Neural cell (in vitro differentiated cells): ENCODE measurements at regions not wholly inside any gene's neighbourhood (a gene's known extent, or its start where the extent isn't known, plus 50 kb on each side); places are given as distances from the start of the nearest gene placed in this dataset.

Source experiments
- H2AFZ ChIP-seq: fragments of 200-600, 300-800 bp; sonication (generic), shearing (Covaris generic); 2 replicates; pipeline ENCODE4 v1.6.0; 2014; ENCODE audit warnings: low read depth, mild to moderate bottlenecking, antibody characterized with exemption, low read length, moderate library complexity
- H3F3A ChIP-seq: fragments of 200-600 bp; shearing (Covaris generic); 2 replicates; pipeline ENCODE4 v1.6.1; 2016; ENCODE audit warnings: mild to moderate bottlenecking, moderate library complexity, mixed read lengths, antibody characterized with exemption, low read length; ENCODE audit not compliant: insufficient read depth, poor library complexity, severe bottlenecking
- H3K27ac ChIP-seq: fragments of 200-600, 300-800 bp; sonication (generic), shearing (Covaris generic); 2 replicates; pipeline ENCODE4 v1.5.1; 2014; ENCODE audit warnings: mild to moderate bottlenecking, low read length, moderate library complexity
- H3K27me3 ChIP-seq: fragments of 300-800, 200-600 bp; sonication (generic), shearing (Covaris generic); 2 replicates; pipeline ENCODE4 v1.6.0; 2014; ENCODE audit warnings: mild to moderate bottlenecking, low read depth, low read length, moderate library complexity; ENCODE audit not compliant: insufficient read depth
- H3K36me3 ChIP-seq: fragments of 300-800, 200-600 bp; sonication (generic), shearing (Covaris generic); 2 replicates; pipeline ENCODE4 v1.5.1; 2014; ENCODE audit warnings: mild to moderate bottlenecking, antibody characterized with exemption, low read length, moderate library complexity; ENCODE audit not compliant: insufficient read depth
- H3K4me2 ChIP-seq: fragments of 300-800, 200-600 bp; sonication (generic), shearing (Covaris generic); 2 replicates; pipeline ENCODE4 v1.6.0; 2014; ENCODE audit warnings: mild to moderate bottlenecking, low read length
- H3K4me3 ChIP-seq: fragments of 300-800, 200-600 bp; sonication (generic), shearing (Covaris generic); 2 replicates; pipeline ENCODE4 v1.5.1; 2014; ENCODE audit warnings: mild to moderate bottlenecking, low read length, moderate library complexity
- H3K79me2 ChIP-seq: fragments of 200-600 bp; shearing (Covaris generic); replicated peaks from 2 replicates; pipeline ENCODE4 v1.6.0; 2014; ENCODE audit warnings: mild to moderate bottlenecking, low read length, moderate library complexity; ENCODE audit not compliant: insufficient read depth
- H3K9ac ChIP-seq: fragments of 300-800, 200-600 bp; sonication (generic), shearing (Covaris generic); 2 replicates; pipeline ENCODE4 v1.6.1; 2016; ENCODE audit warnings: mild to moderate bottlenecking, low read length, mixed read lengths
- H3K9me2 ChIP-seq: fragments of 200-600 bp; shearing (Covaris generic); 2 replicates; pipeline ENCODE4 v1.6.1; 2016; ENCODE audit warnings: mild to moderate bottlenecking, low read length, mixed read lengths; ENCODE audit not compliant: insufficient read depth
- H3K9me3 ChIP-seq: fragments of 200-600, 300-800 bp; sonication (generic), shearing (Covaris generic); 2 replicates; pipeline ENCODE4 v1.6.1; 2016; ENCODE audit warnings: mild to moderate bottlenecking, mixed run types, low read length, moderate library complexity, mixed read lengths
- H4K20me1 ChIP-seq: fragments of 200-600 bp; shearing (Covaris generic); 2 replicates; pipeline ENCODE4 v1.6.1; 2016; ENCODE audit warnings: mild to moderate bottlenecking, mixed run types; ENCODE audit not compliant: insufficient read depth
- CTCF ChIP-seq: fragments of 450-650 bp; IDR thresholded peaks from 2 replicates; pipeline ENCODE4 v1.5.1; 2014; ENCODE audit warnings: antibody characterized with exemption, mild to moderate bottlenecking, moderate library complexity; ENCODE audit not compliant: poor library complexity, severe bottlenecking
- EP300 ChIP-seq: fragments of 450-650 bp; conservative IDR thresholded peaks from 2 replicates; pipeline ENCODE4 v1.6.1; 2014; ENCODE audit warnings: antibody characterized with exemption, mild to moderate bottlenecking, moderate library complexity; ENCODE audit not compliant: poor library complexity, severe bottlenecking
- EZH2 ChIP-seq: fragments of 200-600, 300-800 bp; shearing (Covaris generic), sonication (generic); IDR thresholded peaks from 2 replicates; pipeline ENCODE4 v1.6.1; 2014; ENCODE audit warnings: antibody characterized with exemption, low read length, borderline replicate concordance, mild to moderate bottlenecking; ENCODE audit not compliant: insufficient read depth, poor library complexity, severe bottlenecking
- MXI1 ChIP-seq: fragments of 450-650 bp; conservative IDR thresholded peaks from 2 replicates; pipeline ENCODE4 v1.6.1; 2014; ENCODE audit warnings: antibody characterized with exemption, mild to moderate bottlenecking; ENCODE audit not compliant: poor library complexity, severe bottlenecking
- POLR2AphosphoS5 ChIP-seq: IDR thresholded peaks from 2 replicates; pipeline ENCODE4 v1.6.1; 2012
- RAD21 ChIP-seq: fragments of 450-650 bp; conservative IDR thresholded peaks from 2 replicates; pipeline ENCODE4 v1.6.1; 2014; ENCODE audit warnings: antibody characterized with exemption, mild to moderate bottlenecking, moderate library complexity
- REST ChIP-seq: IDR thresholded peaks from 2 replicates; pipeline ENCODE4 v1.6.1; 2012; ENCODE audit warnings: borderline replicate concordance
- SMC3 ChIP-seq: fragments of 450-650 bp; conservative IDR thresholded peaks from 2 replicates; pipeline ENCODE4 v1.6.1; 2014; ENCODE audit warnings: antibody characterized with exemption, mild to moderate bottlenecking, moderate library complexity; ENCODE audit not compliant: poor library complexity
- TAF1 ChIP-seq: IDR thresholded peaks from 2 replicates; pipeline ENCODE4 v1.6.1; 2012; ENCODE audit warnings: low read depth

DNA sequence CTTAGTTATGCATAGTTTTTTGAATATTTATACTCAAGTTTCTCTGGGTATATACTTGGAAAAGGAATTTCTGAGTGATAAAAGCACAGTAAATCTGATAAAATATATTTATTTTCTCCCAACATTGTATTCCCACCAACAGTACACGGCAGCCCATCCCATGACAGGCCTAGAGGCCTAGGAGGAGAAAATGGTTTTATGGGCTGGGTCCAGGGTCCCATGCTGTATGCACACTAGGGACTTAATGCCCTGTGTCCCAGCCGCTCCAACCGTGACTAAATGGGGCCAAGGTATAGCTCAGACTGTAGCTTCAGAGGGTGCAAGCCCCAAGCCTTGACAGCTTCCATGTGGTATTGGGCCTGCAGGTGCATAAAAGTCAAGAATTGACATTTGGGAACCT lies 1007.7 kb downstream of the DSC3 start:
- no peak overlapping the region for H3K4me2 ChIP-seq
- H3K9me3 ChIP-seq = peaks cover 3% of the 10 kb centered on the region
- TF ChIP-seq SMC3 (no peak), TAF1 (no peak), CTCF (no peak), RAD21 (no peak), MXI1 (no peak), EP300 (no peak), REST (no peak), EZH2 (no peak)
- H3K79me2 ChIP-seq = no peaks in the 10 kb centered on the region
- H3K27ac ChIP-seq = no peak overlapping the region
- H3K36me3 ChIP-seq = no peaks in the 10 kb centered on the region
- H3K9me2 ChIP-seq = no peaks in the 10 kb centered on the region
- no peak overlapping the region for H2AFZ ChIP-seq
- no peaks in the 10 kb centered on the region for H3F3A ChIP-seq
- no peaks in the 10 kb centered on the region for H4K20me1 ChIP-seq
- no peak overlapping the region for H3K9ac ChIP-seq
- H3K27me3 ChIP-seq = no peaks in the 10 kb centered on the region
- no peak overlapping the region for H3K4me3 ChIP-seq

DNA sequence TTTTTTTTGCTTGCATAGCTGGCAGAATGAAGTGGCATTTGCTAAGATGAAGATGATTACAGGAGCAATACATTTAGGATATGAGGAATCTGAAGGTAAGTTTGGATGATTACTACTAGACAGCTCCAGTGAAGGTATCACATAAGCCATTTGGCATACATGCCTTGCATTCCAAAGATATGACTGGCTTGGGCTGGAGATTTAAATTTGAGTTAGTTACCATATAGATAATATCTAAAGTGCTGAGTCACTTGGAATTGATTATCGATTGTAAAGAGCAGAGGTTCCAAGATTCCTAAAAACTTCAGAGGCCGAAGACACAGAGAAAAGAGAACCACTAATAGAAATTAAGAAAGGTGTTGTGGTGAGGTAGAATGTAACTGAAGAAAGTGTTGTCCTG lies 1026.4 kb downstream of the DSC3 start:
- H3K79me2 ChIP-seq = no peaks in the 10 kb centered on the region
- no peaks in the 10 kb centered on the region for H3K27me3 ChIP-seq

More for the DNA sequence above, 1026.4 kb downstream of the DSC3 start:
- H3K9me2 ChIP-seq = no peaks in the 10 kb centered on the region
- no peak overlapping the region for H2AFZ ChIP-seq
- TF ChIP-seq SMC3 (no peak), EZH2 (no peak), MXI1 (no peak), CTCF (no peak), POLR2AphosphoS5 (no peak), TAF1 (no peak), EP300 (no peak), REST (no peak), RAD21 (no peak)
- H3K4me2 ChIP-seq = no peak overlapping the region
- H3K9me3 ChIP-seq = no peaks in the 10 kb centered on the region
- no peak overlapping the region for H3K27ac ChIP-seq
- H3K4me3 ChIP-seq = no peak overlapping the region
- H3F3A ChIP-seq = no peaks in the 10 kb centered on the region
- H3K9ac ChIP-seq = no peak overlapping the region
- H3K36me3 ChIP-seq = no peaks in the 10 kb centered on the region
- H4K20me1 ChIP-seq = no peaks in the 10 kb centered on the region
